CD4-positive, alpha-beta T cell (primary cell): ENCODE measurements at regions not wholly inside any gene's neighbourhood (a gene's known extent, or its start where the extent isn't known, plus 50 kb on each side); places are given as distances from the start of the nearest gene placed in this dataset.

ENCODE experiments used
- ATAC-seq: fragments of 200-7000 bp; cut with Tn5 transposase; one replicate; pipeline ENCODE4 v1.10.0; 2022; ENCODE audit warnings: mild to moderate bottlenecking; ENCODE audit not compliant: poor library complexity
- CTCF ChIA-PET: fragments of 350-600 bp; sonication (Branson Sonifier 250); formaldehyde crosslinking; loops from one replicate; lab custom pipeline; 2021; ENCODE audit warnings: antibody characterized with exemption, inconsistent platforms; lab: Charles Lee
- POLR2A ChIA-PET: fragments of 350-600 bp; sonication (Branson Sonifier 250); formaldehyde crosslinking; loops from one replicate; lab custom pipeline; 2021; ENCODE audit warnings: antibody characterized with exemption, inconsistent platforms; lab: Charles Lee
- DNase-seq, 14 experiments: peaks; one replicate each; pipeline ENCODE4 v3.0.0-alpha.2; 2013 to 2020; ENCODE audit warnings: mixed read lengths in 2 of 14
- H3K27ac ChIP-seq, 2 donors: one replicate each; pipeline versions ENCODE4 v1.5.1 to v1.7.0; 2013; ENCODE audit warnings: low read length in 2 of 2, low read depth in 1 of 2, mild to moderate bottlenecking in 1 of 2
- H3K27me3 ChIP-seq, 2 experiments: 1 replicate in 1 of 2; 2 replicates in 1 of 2; pipeline versions ENCODE4 v1.6.1 to v1.7.0; 2013; ENCODE audit warnings: low read length in 2 of 2, control low read depth in 1 of 2, mild to moderate bottlenecking in 1 of 2, moderate library complexity in 1 of 2; ENCODE audit not compliant: insufficient read depth in 2 of 2, control insufficient read depth in 1 of 2
- H3K36me3 ChIP-seq: one replicate; pipeline ENCODE4 v1.6.1; 2013; ENCODE audit warnings: low read length, control low read depth; ENCODE audit not compliant: insufficient read depth
- H3K4me1 ChIP-seq: one replicate; pipeline ENCODE4 v1.6.1; 2013; ENCODE audit warnings: low read length, control low read depth; ENCODE audit not compliant: insufficient read depth
- H3K4me3 ChIP-seq: one replicate; pipeline ENCODE4 v1.5.1; 2013; ENCODE audit warnings: mild to moderate bottlenecking, low read length, moderate library complexity
- H3K9me3 ChIP-seq, 2 experiments: 1 replicate in 1 of 2; 2 replicates in 1 of 2; pipeline versions ENCODE4 v1.6.1 to v1.7.0; 2013; ENCODE audit warnings: low read length in 2 of 2, mild to moderate bottlenecking in 2 of 2, control low read depth in 1 of 2, moderate library complexity in 1 of 2; ENCODE audit not compliant: control insufficient read depth in 1 of 2, insufficient read depth in 1 of 2
- H3K27ac Mint-ChIP-seq: one replicate; pipeline ENCODE4 v1.8.0; 2020; ENCODE audit warnings: mixed read lengths
- H3K27me3 Mint-ChIP-seq: one replicate; pipeline ENCODE4 v1.8.0; 2021; ENCODE audit warnings: mixed read lengths
- H3K36me3 Mint-ChIP-seq: one replicate; pipeline ENCODE4 v1.8.0; 2021; ENCODE audit warnings: low read depth, mixed read lengths
- H3K4me1 Mint-ChIP-seq: one replicate; pipeline ENCODE4 v1.8.0; 2021; ENCODE audit warnings: low read depth, mixed read lengths
- H3K4me3 Mint-ChIP-seq: one replicate; pipeline ENCODE4 v1.8.0; 2020; ENCODE audit warnings: mild to moderate bottlenecking, mixed read lengths
- H3K9me3 Mint-ChIP-seq: one replicate; pipeline ENCODE4 v1.8.0; 2020; ENCODE audit warnings: mixed read lengths
- CTCF ChIP-seq: fragments of 200-600 bp; IDR thresholded peaks from one replicate; pipeline ENCODE4 v1.8.0; 2022; ENCODE audit warnings: antibody characterized with exemption, mild to moderate bottlenecking
- intact Hi-C, 2 experiments: fragments of 100-400 bp; cut with DNase I in 1 of 2; cut with micrococcal nuclease in 1 of 2; formaldehyde crosslinking; loops; one replicate each; pipeline versions ENCODE4 v1.15.1 to v1.9.0; 2023 to 2025; cut with DNase I, micrococcal nuclease

- Histone ChIP-seq H3K4me1 (peaks cover 4% of the 10 kb centered on the region), H3K36me3 (no peaks in the 10 kb centered on the region), H3K27me3 (no peaks in the 10 kb centered on the region), H3K27ac (no peak overlapping the region), H3K9me3 (no peaks in the 10 kb centered on the region), H3K4me3 (no peak overlapping the region)
- Mint-ChIP-seq H3K4me1 (no peaks in the 10 kb centered on the region), H3K36me3 (no peaks in the 10 kb centered on the region), H3K27ac (no peak overlapping the region), H3K4me3 (no peak overlapping the region), H3K27me3 (no peaks in the 10 kb centered on the region), H3K9me3 (no peaks in the 10 kb centered on the region)
- intact Hi-C loops: no loop called here
- ChIA-PET CTCF (no interaction called here), POLR2A (interaction anchor here (0.6 kb wide), 1 partner anchor 26 kb away, joined by 3 read pairs; no protein-coding TSS in a partner anchor)
- ATAC-seq (no peak), DNase-seq (no peak)
- no peak for TF ChIP-seq CTCF
Observed at GRCh38 chr14:97369901-97370300, 572.7 kb downstream of the VRK1 start.

DNA sequence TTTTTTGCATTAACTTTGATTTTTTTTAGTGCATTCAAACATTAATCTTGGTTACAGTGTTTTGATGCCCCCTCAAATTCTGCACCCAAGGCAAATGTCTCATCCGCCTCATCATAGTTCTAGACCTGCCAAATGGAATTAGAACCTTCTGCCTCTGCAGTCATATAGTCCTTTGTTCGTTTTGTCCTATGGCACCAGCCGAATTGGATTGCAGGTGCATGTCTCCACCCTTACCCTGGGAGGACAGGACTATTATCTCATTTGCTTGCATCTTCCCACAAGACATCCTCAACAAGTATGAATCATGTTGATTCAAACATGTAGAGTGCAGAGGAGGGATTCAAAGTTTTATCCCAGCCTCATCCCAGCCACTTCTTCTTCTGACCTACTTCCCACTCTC is 579.1 kb downstream of the VRK1 start:
- H3K27me3 ChIP-seq: no peaks in the 10 kb centered on the region
- ChIA-PET POLR2A (interaction anchor here (1.2 kb wide), 1 partner anchor 57 kb away, joined by 3 read pairs; no protein-coding TSS in a partner anchor), CTCF (no interaction called here)
- Mint-ChIP-seq H3K4me3 (no peak overlapping the region), H3K36me3 (no peaks in the 10 kb centered on the region), H3K27ac (no peak overlapping the region), H3K27me3 (no peaks in the 10 kb centered on the region), H3K4me1 (peaks cover 48% of the 10 kb centered on the region), H3K9me3 (no peaks in the 10 kb centered on the region)
- peaks cover 1 to 3% of the 10 kb centered on the region in 2 experiments for H3K9me3 ChIP-seq
- intact Hi-C loops: no loop called here
- H3K4me3 ChIP-seq: no peak overlapping the region
- TF ChIP-seq CTCF: no peak
- no peaks in the 10 kb centered on the region for H3K36me3 ChIP-seq
- ATAC-seq: no peak
- H3K4me1 ChIP-seq: peaks cover 37% of the 10 kb centered on the region
- DNase-seq: no peak
- H3K27ac ChIP-seq: no peak overlapping the region

- ChIA-PET POLR2A (interaction anchor here (2.0 kb wide), 1 partner anchor 13 kb away, joined by 4 read pairs; no protein-coding TSS in a partner anchor), CTCF (no interaction called here)
- ATAC-seq: no peak
Observed at GRCh38 chr14:97377550-97377949, 580.4 kb downstream of the VRK1 start.

More at GRCh38 chr14:97377550-97377949, 580.4 kb downstream of the VRK1 start:
- no peaks in the 10 kb centered on the region for H3K36me3 ChIP-seq
- no peaks in the 10 kb centered on the region for H3K27me3 ChIP-seq
- H3K27me3 Mint-ChIP-seq: no peaks in the 10 kb centered on the region
- intact Hi-C loops: no loop called here
- peaks cover 54% of the 10 kb centered on the region for H3K4me1 Mint-ChIP-seq
- H3K27ac Mint-ChIP-seq: peak overlapping the region; percentile 58
- no peaks in the 10 kb centered on the region for H3K9me3 Mint-ChIP-seq
- peaks cover 4 to 5% of the 10 kb centered on the region in 2 experiments for H3K9me3 ChIP-seq
- H3K4me1 ChIP-seq: peaks cover 39% of the 10 kb centered on the region
- H3K4me3 Mint-ChIP-seq: no peak overlapping the region
- no peak for TF ChIP-seq CTCF
- no peak for DNase-seq
- H3K4me3 ChIP-seq: no peak overlapping the region
- no peak overlapping the region for H3K27ac ChIP-seq
- no peaks in the 10 kb centered on the region for H3K36me3 Mint-ChIP-seq
